Right atrium auricular region (tissue), 2 donors: ENCODE measurements at regions not wholly inside any gene's neighbourhood (a gene's known extent, or its start where the extent isn't known, plus 50 kb on each side); places are given as distances from the start of the nearest gene placed in this dataset.

Source experiments
- DNase-seq: peaks from one replicate; pipeline ENCODE4 v3.0.0-alpha.2; 2019; ENCODE audit warnings: low spot score
- H3K27ac ChIP-seq, 2 donors: fragments of 200-600 bp; sonication (generic); 1 replicate in 1 of 2; 2 replicates in 1 of 2; pipeline ENCODE4 v1.5.1; 2016 to 2019
- H3K27me3 ChIP-seq, 2 donors: fragments of 200-600 bp; sonication (generic); one replicate each; pipeline versions ENCODE4 v1.5.1 to v1.6.0; 2017 to 2019
- H3K36me3 ChIP-seq: fragments of 200-600 bp; sonication (generic); one replicate; pipeline ENCODE4 v1.5.1; 2016
- H3K4me1 ChIP-seq, 2 donors: fragments of 200-600 bp; sonication (generic); one replicate each; pipeline versions ENCODE4 v1.5.1 to v1.6.0; 2017 to 2019
- H3K4me3 ChIP-seq, 2 donors: fragments of 200-600 bp; sonication (generic); 1 replicate in 1 of 2; 2 replicates in 1 of 2; pipeline ENCODE4 v1.5.1; 2017 to 2019; ENCODE audit warnings: mild to moderate bottlenecking in 1 of 2, moderate library complexity in 1 of 2
- H3K9me3 ChIP-seq, 2 donors: fragments of 200-600 bp; sonication (generic); one replicate each; pipeline ENCODE4 v1.5.1; 2019
- TF ChIP-seq, protein P1 (sequence below), 2 donors: fragments of 200-600 bp; sonication (generic); IDR thresholded peaks; one replicate each; pipeline ENCODE4 v1.5.1; 2019; ENCODE audit warnings: antibody characterized with exemption in 2 of 2

DNA sequence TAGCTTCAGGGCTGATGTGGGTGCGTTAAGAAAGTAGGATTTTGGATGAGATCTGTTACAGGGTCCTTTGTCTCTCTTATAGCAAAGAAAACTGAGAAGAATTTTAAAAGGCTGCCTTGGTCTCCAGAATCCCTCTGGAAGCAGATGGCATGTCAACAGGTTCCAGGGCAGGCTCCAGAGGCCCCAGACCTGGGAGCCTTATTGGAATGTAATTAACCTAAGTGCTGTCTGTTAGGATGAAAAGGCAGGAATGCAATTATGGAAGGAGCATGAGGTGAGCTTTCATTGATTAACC, 97.2 kb upstream of the PKDCC start:
- H3K4me3 ChIP-seq = no peak overlapping the region
- no peaks in the 10 kb centered on the region for H3K9me3 ChIP-seq
- DNase-seq = no peak
- TF ChIP-seq, protein P1, sequence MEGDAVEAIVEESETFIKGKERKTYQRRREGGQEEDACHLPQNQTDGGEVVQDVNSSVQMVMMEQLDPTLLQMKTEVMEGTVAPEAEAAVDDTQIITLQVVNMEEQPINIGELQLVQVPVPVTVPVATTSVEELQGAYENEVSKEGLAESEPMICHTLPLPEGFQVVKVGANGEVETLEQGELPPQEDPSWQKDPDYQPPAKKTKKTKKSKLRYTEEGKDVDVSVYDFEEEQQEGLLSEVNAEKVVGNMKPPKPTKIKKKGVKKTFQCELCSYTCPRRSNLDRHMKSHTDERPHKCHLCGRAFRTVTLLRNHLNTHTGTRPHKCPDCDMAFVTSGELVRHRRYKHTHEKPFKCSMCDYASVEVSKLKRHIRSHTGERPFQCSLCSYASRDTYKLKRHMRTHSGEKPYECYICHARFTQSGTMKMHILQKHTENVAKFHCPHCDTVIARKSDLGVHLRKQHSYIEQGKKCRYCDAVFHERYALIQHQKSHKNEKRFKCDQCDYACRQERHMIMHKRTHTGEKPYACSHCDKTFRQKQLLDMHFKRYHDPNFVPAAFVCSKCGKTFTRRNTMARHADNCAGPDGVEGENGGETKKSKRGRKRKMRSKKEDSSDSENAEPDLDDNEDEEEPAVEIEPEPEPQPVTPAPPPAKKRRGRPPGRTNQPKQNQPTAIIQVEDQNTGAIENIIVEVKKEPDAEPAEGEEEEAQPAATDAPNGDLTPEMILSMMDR (IDR thresholded peaks at IDR 0.05) = no peak
- H3K27ac ChIP-seq = no peak overlapping the region
- no peaks in the 10 kb centered on the region for H3K36me3 ChIP-seq
- peaks cover 0 to 42% of the 10 kb centered on the region in 2 donors for H3K4me1 ChIP-seq
- H3K27me3 ChIP-seq = no peaks in the 10 kb centered on the region

DNA sequence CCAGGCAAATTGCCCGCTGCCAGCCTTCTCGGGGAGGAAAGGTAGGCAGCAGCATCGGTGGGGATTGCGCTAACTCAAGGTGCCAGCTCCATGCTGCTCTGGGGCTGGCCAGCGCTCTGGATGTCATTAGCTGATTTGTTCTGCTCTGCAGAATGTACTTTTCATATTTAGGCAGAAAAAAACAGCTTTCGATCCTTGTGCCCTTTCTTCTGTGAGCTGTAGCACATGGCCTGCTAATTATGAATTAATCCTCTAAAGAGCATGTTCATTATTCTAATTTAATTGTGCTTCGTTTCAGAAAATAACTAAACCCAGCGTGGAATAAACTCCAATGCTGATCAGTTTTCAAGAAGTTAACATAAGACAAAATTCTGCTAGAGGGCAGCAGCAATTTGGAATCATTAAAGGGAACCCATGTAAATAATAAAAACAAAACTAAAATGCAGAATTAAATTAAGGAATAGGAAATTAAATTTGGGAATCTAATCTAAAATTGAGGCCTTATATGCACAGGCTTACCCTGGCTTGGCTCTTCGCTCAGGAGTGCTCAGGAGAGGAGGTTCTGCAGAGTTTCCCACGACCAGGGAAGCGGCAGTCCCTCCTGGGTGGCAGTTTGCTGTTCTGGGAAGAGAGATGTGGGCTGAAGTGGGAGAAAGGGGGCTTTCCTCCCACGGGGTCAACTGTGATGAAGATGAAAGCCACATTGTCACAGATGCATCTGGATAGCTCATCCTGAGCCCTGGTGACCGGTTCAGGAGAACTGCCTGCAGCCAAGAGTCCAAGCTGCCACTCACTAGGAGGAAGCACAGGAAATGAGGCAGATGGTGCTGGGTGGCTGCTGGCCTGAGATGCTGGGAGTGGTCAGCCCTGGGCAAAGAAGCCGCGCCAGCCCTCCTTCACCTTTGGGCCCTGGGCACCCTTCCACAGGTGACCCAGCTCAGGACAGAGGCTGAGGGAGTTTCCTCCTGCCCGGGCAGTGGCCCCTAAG, 93.2 kb upstream of the PKDCC start:
- no peaks in the 10 kb centered on the region for H3K36me3 ChIP-seq
- no peak overlapping the region for H3K27ac ChIP-seq
- no peak overlapping the region for H3K4me3 ChIP-seq
- no peak for DNase-seq
- H3K9me3 ChIP-seq = no peaks in the 10 kb centered on the region
- no peaks in the 10 kb centered on the region for H3K27me3 ChIP-seq
- TF ChIP-seq, protein P1 (IDR thresholded peaks at IDR 0.05) = no peak
- peaks cover 0 to 20% of the 10 kb centered on the region in 2 donors for H3K4me1 ChIP-seq

DNA sequence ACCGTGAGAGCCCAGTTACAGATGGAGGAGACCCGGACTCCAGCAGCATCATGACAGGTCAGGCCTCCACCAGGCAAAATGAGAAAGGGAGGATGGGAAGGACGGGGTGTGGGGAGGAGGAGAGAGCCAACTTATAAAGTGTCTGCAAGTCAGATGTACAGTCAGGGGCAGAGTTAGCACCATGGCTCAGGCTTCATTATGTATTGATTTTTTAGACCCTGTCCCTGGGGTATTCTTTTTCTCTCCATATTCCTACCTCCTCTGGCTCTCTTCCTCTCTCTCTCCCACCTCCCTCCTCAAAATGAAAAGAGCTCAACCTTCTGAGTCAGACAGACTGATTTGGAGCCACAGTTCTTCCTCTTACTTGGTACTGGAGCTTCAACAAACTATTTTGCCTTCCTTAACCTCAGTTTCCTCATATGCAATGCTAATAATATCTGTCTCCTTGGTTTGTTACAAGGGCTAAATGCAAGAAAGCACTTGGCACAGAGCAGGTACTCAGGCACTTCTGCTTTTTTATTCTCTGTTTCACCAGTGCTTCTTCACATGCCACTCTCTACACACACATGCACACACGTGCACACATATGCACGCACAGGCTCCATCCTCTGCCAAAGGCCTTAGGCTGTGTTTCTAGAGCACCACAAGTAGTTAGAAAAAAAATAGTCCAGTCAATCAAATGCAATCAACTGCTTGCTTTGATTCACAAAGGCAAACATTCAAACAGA, 92.3 kb upstream of the PKDCC start:
- Histone ChIP-seq H3K27ac (no peak overlapping the region), H3K4me3 (no peak overlapping the region)

DNA sequence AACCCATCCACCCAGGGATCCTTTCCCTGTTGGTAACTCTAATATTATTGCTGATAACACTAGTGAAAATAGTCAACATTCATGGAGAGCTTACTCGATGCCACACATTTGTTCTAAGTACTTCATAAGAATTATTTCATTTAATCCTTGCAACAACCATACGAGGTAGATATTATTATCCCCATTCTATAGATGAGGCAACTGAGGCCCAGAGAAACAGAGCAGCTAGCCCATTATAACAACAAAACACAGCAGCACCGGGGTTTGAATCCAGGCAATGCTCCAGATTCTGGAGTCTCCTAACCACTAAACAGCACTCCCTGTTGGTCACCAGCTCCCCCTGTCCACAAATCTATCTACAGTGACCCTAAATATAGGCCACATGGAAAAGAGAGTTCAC, 90.4 kb upstream of the PKDCC start:
- Histone ChIP-seq H3K36me3 (no peaks in the 10 kb centered on the region), H3K4me1 (peaks cover 0 to 18% of the 10 kb centered on the region in 2 donors), H3K4me3 (no peak overlapping the region), H3K27me3 (no peaks in the 10 kb centered on the region), H3K27ac (no peak overlapping the region), H3K9me3 (no peaks in the 10 kb centered on the region)
- no peak for DNase-seq
- TF ChIP-seq, protein P1 (IDR thresholded peaks at IDR 0.05) = no peak

More for the DNA sequence above, 92.3 kb upstream of the PKDCC start:
- peaks cover 0 to 18% of the 10 kb centered on the region in 2 donors for H3K4me1 ChIP-seq
- no peaks in the 10 kb centered on the region for H3K36me3 ChIP-seq
- no peaks in the 10 kb centered on the region for H3K9me3 ChIP-seq
- no peak for DNase-seq
- H3K27me3 ChIP-seq = no peaks in the 10 kb centered on the region
- TF ChIP-seq, protein P1 (IDR thresholded peaks at IDR 0.05) = no peak

DNA sequence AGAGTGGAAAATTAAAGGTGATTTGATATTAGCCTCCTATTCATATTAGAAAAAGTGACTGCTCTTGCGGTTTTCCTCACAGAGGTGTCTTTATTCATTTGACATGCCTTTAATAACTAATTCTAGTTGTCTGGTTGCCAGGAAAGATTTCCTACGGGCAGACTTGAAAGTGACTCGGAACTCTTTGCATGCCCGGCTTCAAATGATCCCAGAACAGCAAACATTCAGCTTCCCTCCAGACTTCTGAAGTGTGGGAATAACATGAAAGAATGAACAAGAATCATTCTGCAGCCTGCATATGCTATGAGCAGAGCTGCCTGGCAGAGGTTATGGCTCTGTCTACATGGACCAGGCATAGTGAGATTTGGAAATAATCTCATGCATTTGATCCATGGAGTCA, 89.6 kb upstream of the PKDCC start:
- DNase-seq = no peak
- Histone ChIP-seq H3K4me3 (no peak overlapping the region), H3K27ac (no peak overlapping the region), H3K27me3 (no peaks in the 10 kb centered on the region), H3K9me3 (no peaks in the 10 kb centered on the region), H3K4me1 (peaks cover 0 to 23% of the 10 kb centered on the region in 2 donors), H3K36me3 (no peaks in the 10 kb centered on the region)
- TF ChIP-seq, protein P1 (IDR thresholded peaks at IDR 0.05) = no peak
